H9 (cell line): ENCODE measurements at regions not wholly inside any gene's neighbourhood (a gene's known extent, or its start where the extent isn't known, plus 50 kb on each side); places are given as distances from the start of the nearest gene placed in this dataset.

Experiments used
- DNase-seq: peaks from one replicate; pipeline ENCODE4 v3.0.0-alpha.2; 2017
- H2AFZ ChIP-seq: one replicate; pipeline ENCODE4 v1.6.1; 2013; ENCODE audit warnings: mild to moderate bottlenecking, low read length, control low read depth, moderate library complexity
- H2AK5ac ChIP-seq: 2 replicates; pipeline ENCODE4 v1.6.1; 2013; ENCODE audit warnings: low read length, control low read depth, mixed read lengths; ENCODE audit not compliant: insufficient read length
- H2BK120ac ChIP-seq: one replicate; pipeline ENCODE4 v1.6.1; 2013; ENCODE audit warnings: low read depth, mild to moderate bottlenecking, low read length, control low read depth, inconsistent platforms; ENCODE audit not compliant: poor library complexity, severe bottlenecking
- H2BK12ac ChIP-seq: 2 replicates; pipeline ENCODE4 v1.6.1; 2013; ENCODE audit warnings: low read length, control low read depth, mixed read lengths, low read depth; ENCODE audit not compliant: insufficient read length
- H2BK15ac ChIP-seq: 2 replicates; pipeline ENCODE4 v1.6.1; 2013; ENCODE audit warnings: low read depth, low read length, control low read depth
- H2BK20ac ChIP-seq: one replicate; pipeline ENCODE4 v1.6.1; 2013; ENCODE audit warnings: low read depth, mild to moderate bottlenecking, low read length, control low read depth, inconsistent platforms; ENCODE audit not compliant: poor library complexity, severe bottlenecking
- H2BK5ac ChIP-seq: 2 replicates; pipeline ENCODE4 v1.6.1; 2013; ENCODE audit warnings: low read length, control low read depth, mixed read lengths; ENCODE audit not compliant: insufficient read length
- H3K14ac ChIP-seq: 2 replicates; pipeline ENCODE4 v1.6.1; 2013; ENCODE audit warnings: low read length, control low read depth; ENCODE audit not compliant: insufficient read depth
- H3K18ac ChIP-seq: 2 replicates; pipeline ENCODE4 v1.6.1; 2013; ENCODE audit warnings: low read depth, mild to moderate bottlenecking, mixed read lengths, low read length, control low read depth; ENCODE audit not compliant: insufficient read length
- H3K23ac ChIP-seq: 2 replicates; pipeline ENCODE4 v1.6.1; 2013; ENCODE audit warnings: low read length, control low read depth, mixed read lengths, low read depth; ENCODE audit not compliant: insufficient read length
- H3K23me2 ChIP-seq: 2 replicates; pipeline ENCODE4 v1.6.1; 2013; ENCODE audit warnings: low read depth, mild to moderate bottlenecking, mixed read lengths, low read length, control low read depth; ENCODE audit not compliant: insufficient read length, poor library complexity, severe bottlenecking
- H3K27ac ChIP-seq: 2 replicates; pipeline ENCODE4 v1.5.1; 2013; ENCODE audit warnings: low read length, control low read depth, mixed read lengths, low read depth; ENCODE audit not compliant: insufficient read length
- H3K27me3 ChIP-seq: 2 replicates; pipeline ENCODE4 v1.6.1; 2013; ENCODE audit warnings: low read length, control low read depth, inconsistent platforms; ENCODE audit not compliant: insufficient read depth
- H3K4ac ChIP-seq: 2 replicates; pipeline ENCODE4 v1.6.1; 2013; ENCODE audit warnings: low read depth, mild to moderate bottlenecking, control low read depth, inconsistent platforms, low read length, moderate library complexity
- H3K4me1 ChIP-seq: 2 replicates; pipeline ENCODE4 v1.6.1; 2013; ENCODE audit warnings: low read length, control low read depth, inconsistent platforms; ENCODE audit not compliant: insufficient read depth
- H3K4me2 ChIP-seq: 2 replicates; pipeline ENCODE4 v1.6.1; 2013; ENCODE audit warnings: low read length, control low read depth, mixed read lengths; ENCODE audit not compliant: insufficient read length, insufficient read depth
- H3K56ac ChIP-seq: 2 replicates; pipeline ENCODE4 v1.6.1; 2013; ENCODE audit warnings: low read depth, mild to moderate bottlenecking, mixed read lengths, low read length, control low read depth; ENCODE audit not compliant: insufficient read length
- H3K79me1 ChIP-seq: 2 replicates; pipeline ENCODE4 v1.6.1; 2013; ENCODE audit warnings: low read depth, mild to moderate bottlenecking, moderate library complexity, low read length, control low read depth, inconsistent platforms; ENCODE audit not compliant: insufficient read depth, poor library complexity, severe bottlenecking
- H3K79me2 ChIP-seq: 2 replicates; pipeline ENCODE4 v1.6.1; 2013; ENCODE audit warnings: low read length, control low read depth, inconsistent platforms; ENCODE audit not compliant: insufficient read depth
- H3K9ac ChIP-seq: 2 replicates; pipeline ENCODE4 v1.6.1; 2013; ENCODE audit warnings: low read length, control low read depth, mixed read lengths; ENCODE audit not compliant: insufficient read length; ENCODE audit errors: extremely low read depth
- H3K9me3 ChIP-seq: one replicate; pipeline ENCODE4 v1.6.1; 2013; ENCODE audit warnings: low read depth, low read length, inconsistent platforms; ENCODE audit not compliant: control insufficient read depth
- H3T11ph ChIP-seq: one replicate; pipeline ENCODE4 v1.6.1; 2013; ENCODE audit warnings: mild to moderate bottlenecking, low read length, control low read depth, inconsistent platforms
- H4K20me1 ChIP-seq: one replicate; pipeline ENCODE4 v1.6.1; 2013; ENCODE audit not compliant: control insufficient read depth, insufficient read length, insufficient read depth
- H4K5ac ChIP-seq: 2 replicates; pipeline ENCODE4 v1.6.1; 2013; ENCODE audit warnings: low read depth, mild to moderate bottlenecking, mixed read lengths, low read length, control low read depth; ENCODE audit not compliant: insufficient read length
- H4K8ac ChIP-seq: replicated peaks from 2 replicates; pipeline ENCODE4 v1.6.1; 2013; ENCODE audit warnings: low read length, control low read depth, mixed read lengths, low read depth; ENCODE audit not compliant: insufficient read length
- H4K91ac ChIP-seq: 2 replicates; pipeline ENCODE4 v1.6.1; 2013; ENCODE audit warnings: low read depth, mild to moderate bottlenecking, moderate library complexity, mixed read lengths, low read length, control low read depth; ENCODE audit not compliant: insufficient read length
- H3K27ac Mint-ChIP-seq, 3 experiments: 2 replicates in 2 of 3; 3 replicates in 1 of 3; pipeline ENCODE4 v1.8.0; 2020 to 2021; ENCODE audit warnings: mixed read lengths in 3 of 3, mild to moderate bottlenecking in 1 of 3, moderate library complexity in 1 of 3
- H3K27me3 Mint-ChIP-seq: 2 replicates; pipeline ENCODE4 v1.8.0; 2021; ENCODE audit warnings: low read depth, mild to moderate bottlenecking, moderate library complexity, mixed read lengths
- H3K36me3 Mint-ChIP-seq, 3 experiments: 2 replicates in 2 of 3; 3 replicates in 1 of 3; pipeline ENCODE4 v1.8.0; 2020 to 2021; ENCODE audit warnings: low read depth in 3 of 3, mixed read lengths in 3 of 3; ENCODE audit not compliant: insufficient read depth in 1 of 3
- H3K4me1 Mint-ChIP-seq, 2 experiments: 2 replicates each; pipeline ENCODE4 v1.8.0; 2020; ENCODE audit warnings: mixed read lengths in 2 of 2
- H3K4me3 Mint-ChIP-seq, 2 experiments: 2 replicates in 1 of 2; 3 replicates in 1 of 2; pipeline ENCODE4 v1.8.0; 2020 to 2021; ENCODE audit warnings: mild to moderate bottlenecking in 2 of 2, mixed read lengths in 2 of 2, moderate library complexity in 1 of 2
- H3K9me3 Mint-ChIP-seq, 2 experiments: 2 replicates in 1 of 2; 3 replicates in 1 of 2; pipeline ENCODE4 v1.8.0; 2020; ENCODE audit warnings: mild to moderate bottlenecking in 2 of 2, mixed read lengths in 2 of 2, moderate library complexity in 1 of 2
- WGBS: extraction: QIAGEN DNeasy Blood & Tissue Kit; methylation state at CpG from one replicate; pipeline ENCODE4 v1.1.7; 2013; ENCODE audit warnings: missing lambda C conversion rate, low lambda C conversion rate, mixed read lengths; ENCODE audit not compliant: insufficient read length; ENCODE audit errors: extremely low coverage; 5-methylcytosine and 5-hydroxymethylcytosine counted together
- TF ChIP-seq, protein P1 (sequence below): fragments of 200-600 bp; sonication (generic); conservative IDR thresholded peaks from 3 replicates; pipeline ENCODE4 v1.8.0; 2021; ENCODE audit warnings: antibody characterized with exemption, mild to moderate bottlenecking

DNA sequence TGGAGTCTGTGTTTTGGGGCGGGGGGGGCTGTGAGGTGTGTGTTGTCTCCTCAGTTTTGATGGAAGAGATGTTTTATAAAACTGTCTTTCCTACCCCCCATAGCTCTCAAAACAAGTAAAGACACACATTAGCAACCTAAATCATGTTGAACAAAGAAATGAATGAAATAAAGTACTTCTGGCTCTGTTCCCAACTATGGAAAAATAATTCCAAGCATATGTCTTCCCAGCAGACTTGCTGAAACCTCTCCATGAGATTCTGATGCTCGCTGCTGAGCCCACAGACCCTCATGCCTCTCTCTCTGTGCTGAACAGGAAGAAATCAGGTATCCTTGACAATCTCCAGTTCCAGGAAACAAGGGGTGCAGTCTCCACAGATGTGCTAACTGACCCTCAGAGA lies 226.7 kb upstream of the KLHL29 start:
- WGBS = no CpG with 5 or more reads among the region's 2 CpGs

More for the DNA sequence above, 226.7 kb upstream of the KLHL29 start:
- Histone ChIP-seq H2BK12ac (no peak overlapping the region), H3K27ac (no peak overlapping the region), H2BK120ac (no peak overlapping the region), H2BK20ac (no peak overlapping the region), H3K9ac (no peak overlapping the region), H4K8ac (no peak overlapping the region), H3K4me1 (no peaks in the 10 kb centered on the region), H2BK15ac (no peak overlapping the region), H2AK5ac (no peak overlapping the region), H4K20me1 (no peaks in the 10 kb centered on the region), H4K5ac (no peak overlapping the region), H4K91ac (no peak overlapping the region), H3K9me3 (no peaks in the 10 kb centered on the region), H2AFZ (no peak overlapping the region), H3K79me1 (no peaks in the 10 kb centered on the region), H3K4ac (no peak overlapping the region), H3K79me2 (no peaks in the 10 kb centered on the region; the same call in 1 of the 2 replicates), H3K23ac (no peak overlapping the region), H3K4me2 (no peak overlapping the region), H3K23me2 (peaks cover 3% of the 10 kb centered on the region), H2BK5ac (no peak overlapping the region), H3T11ph (no peak overlapping the region), H3K56ac (no peak overlapping the region), H3K18ac (no peak overlapping the region), H3K27me3 (no peaks in the 10 kb centered on the region), H3K14ac (no peak overlapping the region)
- H3K9me3 Mint-ChIP-seq = no peaks in the 10 kb centered on the region; a peak in 1 of 5 replicates
- H3K27ac Mint-ChIP-seq = no peak overlapping the region
- H3K4me3 Mint-ChIP-seq = no peak overlapping the region
- TF ChIP-seq, protein P1, sequence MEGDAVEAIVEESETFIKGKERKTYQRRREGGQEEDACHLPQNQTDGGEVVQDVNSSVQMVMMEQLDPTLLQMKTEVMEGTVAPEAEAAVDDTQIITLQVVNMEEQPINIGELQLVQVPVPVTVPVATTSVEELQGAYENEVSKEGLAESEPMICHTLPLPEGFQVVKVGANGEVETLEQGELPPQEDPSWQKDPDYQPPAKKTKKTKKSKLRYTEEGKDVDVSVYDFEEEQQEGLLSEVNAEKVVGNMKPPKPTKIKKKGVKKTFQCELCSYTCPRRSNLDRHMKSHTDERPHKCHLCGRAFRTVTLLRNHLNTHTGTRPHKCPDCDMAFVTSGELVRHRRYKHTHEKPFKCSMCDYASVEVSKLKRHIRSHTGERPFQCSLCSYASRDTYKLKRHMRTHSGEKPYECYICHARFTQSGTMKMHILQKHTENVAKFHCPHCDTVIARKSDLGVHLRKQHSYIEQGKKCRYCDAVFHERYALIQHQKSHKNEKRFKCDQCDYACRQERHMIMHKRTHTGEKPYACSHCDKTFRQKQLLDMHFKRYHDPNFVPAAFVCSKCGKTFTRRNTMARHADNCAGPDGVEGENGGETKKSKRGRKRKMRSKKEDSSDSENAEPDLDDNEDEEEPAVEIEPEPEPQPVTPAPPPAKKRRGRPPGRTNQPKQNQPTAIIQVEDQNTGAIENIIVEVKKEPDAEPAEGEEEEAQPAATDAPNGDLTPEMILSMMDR = no peak
- H3K4me1 Mint-ChIP-seq = no peaks in the 10 kb centered on the region
- 0 out of 7 replicates have a peak, but pooled peaks cover 0 to 4% (median 0%) of the 10 kb centered on the region in 3 experiments for H3K36me3 Mint-ChIP-seq
- H3K27me3 Mint-ChIP-seq = peaks cover 3% of the 10 kb centered on the region; the same call in 1 of the 2 replicates
- DNase-seq = no peak
